Neuronal stem cell (in vitro differentiated cells): ENCODE measurements at regions not wholly inside any gene's neighbourhood (a gene's known extent, or its start where the extent isn't known, plus 50 kb on each side); places are given as distances from the start of the nearest gene placed in this dataset.

Source experiments
- DNase-seq: peaks from one replicate; pipeline ENCODE4 v3.0.0-alpha.2; 2013; ENCODE audit warnings: low spot score
- H2AFZ ChIP-seq: one replicate; pipeline ENCODE4 v1.6.1; 2013; ENCODE audit warnings: mild to moderate bottlenecking, low read length, inconsistent platforms
- H2AK5ac ChIP-seq: 2 replicates; pipeline ENCODE4 v1.6.1; 2013; ENCODE audit warnings: low read depth, mild to moderate bottlenecking, inconsistent platforms, low read length, moderate library complexity, mixed read lengths
- H2BK120ac ChIP-seq: 2 replicates; pipeline ENCODE4 v1.6.1; 2013; ENCODE audit warnings: low read depth, mild to moderate bottlenecking, inconsistent platforms, low read length, moderate library complexity, mixed read lengths
- H2BK12ac ChIP-seq: one replicate; pipeline ENCODE4 v1.6.1; 2013; ENCODE audit warnings: low read length, inconsistent platforms
- H2BK15ac ChIP-seq: 2 replicates; pipeline ENCODE4 v1.6.1; 2013; ENCODE audit warnings: mild to moderate bottlenecking, low read length, inconsistent platforms, mixed read lengths
- H2BK5ac ChIP-seq: one replicate; pipeline ENCODE4 v1.6.1; 2013; ENCODE audit warnings: inconsistent platforms, mild to moderate bottlenecking, low read length, moderate library complexity
- H3K14ac ChIP-seq: one replicate; pipeline ENCODE4 v1.6.1; 2013; ENCODE audit warnings: low read length, inconsistent platforms
- H3K18ac ChIP-seq: 2 replicates; pipeline ENCODE4 v1.6.1; 2013; ENCODE audit warnings: low read length, inconsistent platforms
- H3K23ac ChIP-seq: 2 replicates; pipeline ENCODE4 v1.6.1; 2013; ENCODE audit warnings: low read depth, mild to moderate bottlenecking, mixed read lengths, low read length, inconsistent platforms; ENCODE audit not compliant: poor library complexity
- H3K27ac ChIP-seq: replicated peaks from 3 replicates; pipeline ENCODE4 v1.5.1; 2013; ENCODE audit warnings: low read length, inconsistent platforms
- H3K27me3 ChIP-seq, 3 experiments: 2 replicates each; pipeline ENCODE4 v1.6.1; 2013; ENCODE audit warnings: low read length in 3 of 3, mild to moderate bottlenecking in 2 of 3, inconsistent platforms in 1 of 3, low read depth in 1 of 3, mixed read lengths in 1 of 3, moderate library complexity in 1 of 3; ENCODE audit not compliant: control insufficient read depth in 3 of 3, insufficient read depth in 3 of 3
- H3K36me3 ChIP-seq, 2 donors: replicated peaks in 1 of 2; 2 replicates each; pipeline ENCODE4 v1.6.1; 2013; ENCODE audit warnings: low read length in 2 of 2; ENCODE audit not compliant: control insufficient read depth in 2 of 2, insufficient read depth in 2 of 2
- H3K4ac ChIP-seq: 2 replicates; pipeline ENCODE4 v1.6.1; 2013; ENCODE audit warnings: inconsistent platforms, mild to moderate bottlenecking, low read length, moderate library complexity
- H3K4me1 ChIP-seq, 2 donors: 1 replicate in 1 of 2; 2 replicates in 1 of 2; pipeline ENCODE4 v1.6.1; 2013; ENCODE audit warnings: low read length in 2 of 2, low read depth in 1 of 2; ENCODE audit not compliant: control insufficient read depth in 2 of 2, insufficient read depth in 1 of 2
- H3K4me2 ChIP-seq: one replicate; pipeline ENCODE4 v1.6.1; 2013; ENCODE audit warnings: mild to moderate bottlenecking, low read length, inconsistent platforms; ENCODE audit not compliant: insufficient read depth, poor library complexity, severe bottlenecking
- H3K4me3 ChIP-seq, 2 donors: 2 replicates each; pipeline ENCODE4 v1.5.1; 2013; ENCODE audit warnings: low read length in 2 of 2, mild to moderate bottlenecking in 2 of 2, inconsistent platforms in 1 of 2, moderate library complexity in 1 of 2
- H3K79me1 ChIP-seq: one replicate; pipeline ENCODE4 v1.6.1; 2013; ENCODE audit warnings: low read depth, mild to moderate bottlenecking, inconsistent platforms, low read length, moderate library complexity
- H3K9ac ChIP-seq: one replicate; pipeline ENCODE4 v1.6.1; 2013; ENCODE audit warnings: mild to moderate bottlenecking, low read depth, low read length, inconsistent platforms; ENCODE audit not compliant: poor library complexity
- H3K9me3 ChIP-seq, 2 donors: replicated peaks in 1 of 2; 2 replicates each; pipeline versions ENCODE3 to v1.6.1; 2013; ENCODE audit warnings: low read length in 2 of 2, mild to moderate bottlenecking in 2 of 2, inconsistent platforms in 1 of 2, low read depth in 1 of 2, mixed read lengths in 1 of 2, moderate library complexity in 1 of 2; ENCODE audit not compliant: control insufficient read depth in 2 of 2, insufficient read depth in 1 of 2
- H4K8ac ChIP-seq: one replicate; pipeline ENCODE4 v1.6.1; 2013; ENCODE audit warnings: low read depth, mild to moderate bottlenecking, inconsistent platforms, low read length, moderate library complexity
- H4K91ac ChIP-seq: one replicate; pipeline ENCODE4 v1.6.1; 2013; ENCODE audit warnings: low read length, low read depth, mild to moderate bottlenecking, inconsistent platforms; ENCODE audit not compliant: poor library complexity
- WGBS, 2 donors: extraction: QIAGEN DNeasy Blood & Tissue Kit; methylation state at CpG; one replicate each; pipeline ENCODE4 v1.1.7; 2013; ENCODE audit warnings: missing lambda C conversion rate in 2 of 2, mixed read lengths in 1 of 2; ENCODE audit not compliant: insufficient read length in 2 of 2, insufficient replicate concordance in 1 of 2; ENCODE audit errors: extremely low coverage in 2 of 2; 5-methylcytosine and 5-hydroxymethylcytosine counted together

- H3K4ac ChIP-seq = no peak overlapping the region
- no peak overlapping the region for H4K91ac ChIP-seq
- H3K23ac ChIP-seq = no peak overlapping the region
- no peak overlapping the region for H2BK12ac ChIP-seq
- no peak overlapping the region for H3K9ac ChIP-seq
- no peak overlapping the region for H2BK120ac ChIP-seq
- no peak overlapping the region for H2BK5ac ChIP-seq
- no peaks in the 10 kb centered on the region for H3K4me1 ChIP-seq
- no peak overlapping the region for H3K27ac ChIP-seq
- WGBS, 2 donors = no CpG with 5 or more reads among the region's 2 CpGs
- no peaks in the 10 kb centered on the region for H3K36me3 ChIP-seq
- no peak overlapping the region for H3K14ac ChIP-seq
- no peaks in the 10 kb centered on the region for H3K79me1 ChIP-seq
- no peak for DNase-seq
- H2BK15ac ChIP-seq = no peak overlapping the region
- H3K4me2 ChIP-seq = no peak overlapping the region
- no peak overlapping the region for H2AFZ ChIP-seq
- H2AK5ac ChIP-seq = no peak overlapping the region
- no peak overlapping the region for H3K18ac ChIP-seq
- no peak overlapping the region for H4K8ac ChIP-seq
- H3K27me3 ChIP-seq = no peaks in the 10 kb centered on the region
- no peak overlapping the region for H3K4me3 ChIP-seq
- H3K9me3 ChIP-seq = peaks cover 0 to 2% of the 10 kb centered on the region in 2 donors
Observed at GRCh38 chr14:85178864-85179263, 351.1 kb upstream of the FLRT2 start.

DNA sequence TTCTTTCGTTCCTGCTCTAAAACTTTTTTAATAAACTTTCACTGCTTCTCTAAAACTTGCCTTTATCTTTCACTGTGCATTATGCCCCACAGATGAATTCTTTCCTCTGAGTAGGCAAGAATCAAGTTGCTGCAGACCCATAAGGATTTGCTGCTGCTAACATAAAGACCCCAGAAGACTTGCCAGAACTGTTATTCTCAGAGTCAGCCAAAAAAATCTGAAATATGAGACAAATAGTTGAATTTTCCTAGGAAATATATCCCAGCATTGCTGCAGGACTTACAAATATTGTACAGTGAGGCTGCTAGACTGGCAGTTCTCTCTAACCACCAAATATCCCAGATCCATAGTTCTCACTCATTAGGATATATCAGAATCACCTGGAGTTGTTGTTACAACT is 349.1 kb upstream of the FLRT2 start:
- Histone ChIP-seq H2AK5ac (no peak overlapping the region), H3K27ac (no peak overlapping the region), H2AFZ (no peak overlapping the region), H3K79me1 (no peaks in the 10 kb centered on the region), H3K9ac (no peak overlapping the region), H3K23ac (no peak overlapping the region), H3K9me3 (peaks cover 0 to 2% of the 10 kb centered on the region in 2 donors), H3K4me3 (no peak overlapping the region), H2BK12ac (no peak overlapping the region), H2BK5ac (no peak overlapping the region), H3K14ac (no peak overlapping the region), H2BK15ac (no peak overlapping the region), H3K4ac (no peak overlapping the region), H3K4me1 (no peaks in the 10 kb centered on the region), H3K27me3 (no peaks in the 10 kb centered on the region), H3K18ac (no peak overlapping the region), H4K8ac (no peak overlapping the region), H2BK120ac (no peak overlapping the region), H3K4me2 (no peak overlapping the region), H3K36me3 (no peaks in the 10 kb centered on the region), H4K91ac (no peak overlapping the region)
- WGBS, 2 donors = no CpG with 5 or more reads among the region's 1 CpG
- no peak for DNase-seq

DNA sequence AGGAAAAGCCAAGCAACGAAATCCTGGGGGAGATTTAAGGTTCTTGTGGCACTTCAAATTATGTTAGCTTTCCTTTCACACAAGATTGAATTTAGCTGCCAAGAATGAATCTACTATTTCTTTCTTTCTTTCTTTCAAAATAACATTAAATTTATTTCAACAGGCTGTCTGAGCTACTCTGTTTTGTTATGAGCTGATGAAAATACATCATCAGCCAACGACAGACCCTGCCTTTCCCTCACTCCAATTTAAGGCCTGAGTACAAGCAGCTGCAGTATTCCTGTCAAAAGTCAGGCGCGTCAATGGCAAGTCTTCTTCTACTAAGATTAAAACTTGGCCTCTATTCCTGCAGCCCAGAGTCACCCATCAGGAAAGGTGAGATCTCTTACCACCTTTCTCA is 347.7 kb upstream of the FLRT2 start:
- no peak overlapping the region for H3K4me2 ChIP-seq
- H3K27me3 ChIP-seq = no peaks in the 10 kb centered on the region
- no peak overlapping the region for H2AFZ ChIP-seq
- H2AK5ac ChIP-seq = no peak overlapping the region
- H3K9me3 ChIP-seq = peaks cover 0 to 2% of the 10 kb centered on the region in 2 donors
- DNase-seq = no peak
- H3K4ac ChIP-seq = no peak overlapping the region
- H3K36me3 ChIP-seq = no peaks in the 10 kb centered on the region
- H3K14ac ChIP-seq = no peak overlapping the region
- H3K27ac ChIP-seq = no peak overlapping the region
- H3K9ac ChIP-seq = no peak overlapping the region
- H3K4me3 ChIP-seq = no peak overlapping the region
- H2BK15ac ChIP-seq = no peak overlapping the region
- no peak overlapping the region for H2BK5ac ChIP-seq
- no peak overlapping the region for H3K23ac ChIP-seq
- H4K8ac ChIP-seq = no peak overlapping the region
- no peak overlapping the region for H3K18ac ChIP-seq
- H4K91ac ChIP-seq = no peak overlapping the region
- H2BK12ac ChIP-seq = no peak overlapping the region
- H3K4me1 ChIP-seq = no peaks in the 10 kb centered on the region
- no peaks in the 10 kb centered on the region for H3K79me1 ChIP-seq
- no peak overlapping the region for H2BK120ac ChIP-seq
- no CpG with 5 or more reads among the region's 4 CpGs for WGBS, 2 donors

DNA sequence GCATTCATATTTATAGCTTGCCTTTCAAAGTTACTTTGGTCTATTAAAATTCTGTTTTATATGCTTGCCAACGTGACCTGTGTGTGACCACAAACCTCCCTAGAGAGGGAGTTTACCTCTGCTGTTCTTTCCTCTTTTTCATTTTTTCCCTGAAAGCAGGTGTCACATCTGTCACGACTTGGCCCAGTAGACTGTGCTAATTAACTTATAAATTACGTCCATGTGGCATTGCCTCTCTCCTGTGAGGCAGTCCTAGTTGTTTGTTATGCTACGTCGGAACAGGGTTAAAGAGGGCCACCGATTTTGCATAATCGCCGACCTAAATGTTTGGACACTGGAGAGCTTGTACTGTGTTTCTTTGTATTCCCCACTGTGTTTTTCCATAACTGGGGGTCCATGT is 343.9 kb upstream of the FLRT2 start:
- Histone ChIP-seq H3K79me1 (no peaks in the 10 kb centered on the region), H4K91ac (no peak overlapping the region), H4K8ac (no peak overlapping the region), H3K18ac (no peak overlapping the region), H2BK5ac (no peak overlapping the region), H3K36me3 (no peaks in the 10 kb centered on the region), H2BK15ac (no peak overlapping the region), H2AK5ac (no peak overlapping the region), H3K23ac (no peak overlapping the region), H2BK12ac (no peak overlapping the region), H3K9me3 (peaks cover 0 to 1% of the 10 kb centered on the region in 2 donors), H2BK120ac (no peak overlapping the region), H3K9ac (no peak overlapping the region), H3K4me3 (no peak overlapping the region), H3K14ac (no peak overlapping the region), H3K4me1 (no peaks in the 10 kb centered on the region), H2AFZ (no peak overlapping the region), H3K4ac (no peak overlapping the region), H3K27ac (no peak overlapping the region), H3K4me2 (no peak overlapping the region), H3K27me3 (no peaks in the 10 kb centered on the region)
- no peak for DNase-seq
- WGBS, 2 donors = no CpG with 5 or more reads among the region's 8 CpGs
